HCT116 (cell line): ENCODE measurements at regions not wholly inside any gene's neighbourhood (a gene's known extent, or its start where the extent isn't known, plus 50 kb on each side); places are given as distances from the start of the nearest gene placed in this dataset.

Source experiments
- CTCF ChIP-seq, 3 experiments: fragments of 200-600 bp in 1 of 3; sonication (generic) in 1 of 3; IDR thresholded peaks in 2 of 3; conservative IDR thresholded peaks in 1 of 3; 2 replicates each; pipeline ENCODE4 v1.5.1; 2012 to 2017; ENCODE audit warnings: low read depth in 2 of 3, low read length in 2 of 3, antibody characterized with exemption in 1 of 3, borderline replicate concordance in 1 of 3, control low read depth in 1 of 3, mild to moderate bottlenecking in 1 of 3, mixed read lengths in 1 of 3, mixed run types in 1 of 3, moderate library complexity in 1 of 3; ENCODE audit not compliant: insufficient read depth in 1 of 3
- MAX ChIP-seq: IDR thresholded peaks from 2 replicates; pipeline ENCODE4 v1.6.1; 2012
- REST ChIP-seq: IDR thresholded peaks from 2 replicates; pipeline ENCODE4 v1.6.1; 2012; ENCODE audit warnings: low read depth
- TCF7L2 ChIP-seq: IDR thresholded peaks from 2 replicates; pipeline ENCODE4 v1.7.0; 2011; ENCODE audit warnings: borderline replicate concordance, inconsistent platforms; ENCODE audit not compliant: insufficient read depth, insufficient read length; ENCODE audit errors: extremely low read depth
- YY1 ChIP-seq: IDR thresholded peaks from 2 replicates; pipeline ENCODE4 v1.6.1; 2011; ENCODE audit warnings: low read length, low read depth, moderate library complexity, mild to moderate bottlenecking; ENCODE audit not compliant: insufficient replicate concordance; ENCODE audit errors: extremely low read depth

GRCh38 chr2:66866331-66867062, 431.6 kb downstream of the MEIS1 start:
- TF ChIP-seq REST (no peak), YY1 (no peak), CTCF (IDR thresholded peaks at IDR 0.05 in 2 of 3, conservative IDR thresholded peaks at IDR 0.05 in 1 of 3; ENCODE audit: borderline replicate concordance in 1 of 3, insufficient read depth in 1 of 3, low read depth in 2 of 3, low read length in 2 of 3) (no peak), TCF7L2 (no peak), MAX (no peak)
